ENCODE measurements at regions not wholly inside any gene's neighbourhood (a gene's known extent, or its start where the extent isn't known, plus 50 kb on each side); places are given as distances from the start of the nearest gene placed in this dataset.

DNA sequence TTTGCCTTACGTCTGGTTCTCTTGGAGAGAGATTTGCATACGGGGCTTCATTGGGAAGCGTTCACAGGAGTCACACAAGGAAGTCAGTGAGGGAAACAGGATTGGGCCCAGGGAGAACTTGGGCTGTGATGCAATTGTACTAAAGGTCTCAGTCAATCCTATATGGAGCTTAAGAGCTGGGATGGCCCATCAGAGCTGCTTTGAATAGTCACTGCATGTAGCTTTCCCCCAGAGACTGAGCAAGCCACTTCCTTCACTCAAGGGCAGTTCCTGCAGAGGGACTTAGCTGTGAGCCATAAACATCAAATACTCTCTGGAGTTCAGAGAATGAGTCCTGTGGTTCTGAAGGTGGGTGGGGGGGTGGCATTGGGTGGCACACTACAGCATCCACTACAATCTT, 605.4 kb downstream of the MED13L start:
- ChIA-PET CTCF (no interaction called here), POLR2A (no interaction called here)
- no peak for TF ChIP-seq FOXM1 (IDR thresholded peaks at IDR 0.05; ENCODE audit: borderline replicate concordance)
- no peak for TF ChIP-seq ELF4 (IDR thresholded peaks at IDR 0.05)
- TF ChIP-seq CTBP1 (IDR thresholded peaks at IDR 0.05; ENCODE audit: borderline replicate concordance), result no peak
- no peak for TF ChIP-seq ZNF384 (IDR thresholded peaks at IDR 0.05)
- no peak for TF ChIP-seq SP1 (IDR thresholded peaks at IDR 0.05)
- TF ChIP-seq PKNOX1 (IDR thresholded peaks at IDR 0.05), result no peak
- TF ChIP-seq LEF1 (IDR thresholded peaks at IDR 0.05; ENCODE audit: borderline replicate concordance), result no peak
- TF ChIP-seq L3MBTL2 (conservative IDR thresholded peaks at IDR 0.05), result no peak
- no peak for TF ChIP-seq ARNT (IDR thresholded peaks at IDR 0.05)
- no peak for TF ChIP-seq TARDBP (IDR thresholded peaks at IDR 0.05)
- no peak for TF ChIP-seq FOXA1 (IDR thresholded peaks at IDR 0.05)
- no peak for TF ChIP-seq HDGF (IDR thresholded peaks at IDR 0.05; ENCODE audit: borderline replicate concordance)
- TF ChIP-seq NFRKB (IDR thresholded peaks at IDR 0.05), result no peak
- TF ChIP-seq SUZ12 (IDR thresholded peaks at IDR 0.05), result no peak
- TF ChIP-seq BHLHE40 (IDR thresholded peaks at IDR 0.05; ENCODE audit: borderline replicate concordance), result no peak
- no peak for TF ChIP-seq FOXK2 (IDR thresholded peaks at IDR 0.05)
- no peak for DNase-seq (ENCODE audit: extremely low spot score)

GRCh38 chr12:115670869-115671268, 606.6 kb downstream of the MED13L start:
- TF ChIP-seq FOXK2 (IDR thresholded peaks at IDR 0.05) (no peak), ZNF384 (IDR thresholded peaks at IDR 0.05) (no peak), CTBP1 (IDR thresholded peaks at IDR 0.05; ENCODE audit: borderline replicate concordance) (no peak), FOXM1 (IDR thresholded peaks at IDR 0.05; ENCODE audit: borderline replicate concordance) (no peak), LEF1 (IDR thresholded peaks at IDR 0.05; ENCODE audit: borderline replicate concordance) (no peak), BHLHE40 (IDR thresholded peaks at IDR 0.05; ENCODE audit: borderline replicate concordance) (no peak), TARDBP (IDR thresholded peaks at IDR 0.05) (no peak), HDGF (IDR thresholded peaks at IDR 0.05; ENCODE audit: borderline replicate concordance) (no peak), SUZ12 (IDR thresholded peaks at IDR 0.05) (no peak), ELF4 (IDR thresholded peaks at IDR 0.05) (no peak), NFRKB (IDR thresholded peaks at IDR 0.05) (no peak), FOXA1 (IDR thresholded peaks at IDR 0.05) (no peak), SP1 (IDR thresholded peaks at IDR 0.05) (no peak), ARNT (IDR thresholded peaks at IDR 0.05) (no peak), L3MBTL2 (conservative IDR thresholded peaks at IDR 0.05) (no peak), PKNOX1 (IDR thresholded peaks at IDR 0.05) (no peak)
- POLR2A ChIA-PET, result no interaction called here
- no peak for DNase-seq (ENCODE audit: extremely low spot score)
- CTCF ChIA-PET, result no interaction called here

GRCh38 chr12:115667116-115667515, 610.4 kb downstream of the MED13L start:
- ChIA-PET CTCF (no interaction called here), POLR2A (interaction anchor here (0.9 kb wide), 1 partner anchor 9 kb away, joined by 3 read pairs; no protein-coding TSS in a partner anchor)
- TF ChIP-seq HDGF (IDR thresholded peaks at IDR 0.05; ENCODE audit: borderline replicate concordance) (no peak), ZNF384 (IDR thresholded peaks at IDR 0.05) (no peak), BHLHE40 (IDR thresholded peaks at IDR 0.05; ENCODE audit: borderline replicate concordance) (no peak), SP1 (IDR thresholded peaks at IDR 0.05) (no peak)
- no peak for DNase-seq (ENCODE audit: extremely low spot score)

DNA sequence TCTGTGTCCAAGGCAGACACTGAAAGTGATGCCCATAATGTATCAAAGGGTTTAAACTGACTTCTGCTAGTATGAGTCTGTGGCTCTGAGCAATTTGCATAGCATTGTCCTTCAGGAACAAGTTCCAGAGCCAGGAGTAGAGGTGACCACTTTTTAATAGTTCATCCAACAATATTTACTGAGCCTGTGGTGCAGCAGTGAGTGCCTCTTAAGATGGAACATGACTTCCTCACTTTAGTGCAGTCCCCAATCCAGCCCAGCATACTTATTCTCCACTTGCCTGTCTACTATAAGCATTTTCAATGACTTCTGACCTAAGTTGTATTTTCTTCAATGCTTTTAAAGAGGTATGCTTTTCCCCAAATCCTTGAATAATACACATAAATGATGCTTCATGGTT, 611.3 kb downstream of the MED13L start:
- no peak for TF ChIP-seq LEF1 (IDR thresholded peaks at IDR 0.05; ENCODE audit: borderline replicate concordance)
- POLR2A ChIA-PET, result no interaction called here
- DNase-seq (ENCODE audit: extremely low spot score), result no peak
- CTCF ChIA-PET, result no interaction called here

- TF ChIP-seq FOXA1 (IDR thresholded peaks at IDR 0.05), result no peak
- TF ChIP-seq SP1 (IDR thresholded peaks at IDR 0.05), result no peak
- TF ChIP-seq NFRKB (IDR thresholded peaks at IDR 0.05), result no peak
- no peak for TF ChIP-seq TARDBP (IDR thresholded peaks at IDR 0.05)
- TF ChIP-seq BHLHE40 (IDR thresholded peaks at IDR 0.05; ENCODE audit: borderline replicate concordance), result no peak
- TF ChIP-seq ELF4 (IDR thresholded peaks at IDR 0.05), result no peak
- TF ChIP-seq HDGF (IDR thresholded peaks at IDR 0.05; ENCODE audit: borderline replicate concordance), result no peak
- no peak for TF ChIP-seq LEF1 (IDR thresholded peaks at IDR 0.05; ENCODE audit: borderline replicate concordance)
- TF ChIP-seq L3MBTL2 (conservative IDR thresholded peaks at IDR 0.05), result no peak
- TF ChIP-seq ZNF384 (IDR thresholded peaks at IDR 0.05), result no peak
- TF ChIP-seq ARNT (IDR thresholded peaks at IDR 0.05), result no peak
- no peak for TF ChIP-seq FOXK2 (IDR thresholded peaks at IDR 0.05)
- no peak for TF ChIP-seq PKNOX1 (IDR thresholded peaks at IDR 0.05)
- TF ChIP-seq CTBP1 (IDR thresholded peaks at IDR 0.05; ENCODE audit: borderline replicate concordance), result no peak
- no peak for TF ChIP-seq SUZ12 (IDR thresholded peaks at IDR 0.05)
- TF ChIP-seq FOXM1 (IDR thresholded peaks at IDR 0.05; ENCODE audit: borderline replicate concordance), result no peak
- CTCF ChIA-PET, result no interaction called here
- POLR2A ChIA-PET, result no interaction called here
- no peak for DNase-seq (ENCODE audit: extremely low spot score)
These were observed 616.4 kb downstream of the MED13L start for GRCh38 chr12:115661112-115661511.

- DNase-seq (ENCODE audit: extremely low spot score), result no peak
- CTCF ChIA-PET, result no interaction called here
- POLR2A ChIA-PET, result no interaction called here
- TF ChIP-seq BHLHE40 (IDR thresholded peaks at IDR 0.05; ENCODE audit: borderline replicate concordance), result no peak
- TF ChIP-seq ZNF384 (IDR thresholded peaks at IDR 0.05), result no peak
- TF ChIP-seq SUZ12 (IDR thresholded peaks at IDR 0.05), result no peak
- TF ChIP-seq LEF1 (IDR thresholded peaks at IDR 0.05; ENCODE audit: borderline replicate concordance), result no peak
- TF ChIP-seq CTBP1 (IDR thresholded peaks at IDR 0.05; ENCODE audit: borderline replicate concordance), result no peak
- TF ChIP-seq ELF4 (IDR thresholded peaks at IDR 0.05), result no peak
- TF ChIP-seq L3MBTL2 (conservative IDR thresholded peaks at IDR 0.05), result no peak
- TF ChIP-seq ARNT (IDR thresholded peaks at IDR 0.05), result no peak
- no peak for TF ChIP-seq NFRKB (IDR thresholded peaks at IDR 0.05)
- no peak for TF ChIP-seq FOXA1 (IDR thresholded peaks at IDR 0.05)
- TF ChIP-seq SP1 (IDR thresholded peaks at IDR 0.05), result no peak
- TF ChIP-seq HDGF (IDR thresholded peaks at IDR 0.05; ENCODE audit: borderline replicate concordance), result no peak
These were observed 617.2 kb downstream of the MED13L start for GRCh38 chr12:115660211-115660805.
